CMK (cell line): ENCODE measurements at regions not wholly inside any gene's neighbourhood (a gene's known extent, or its start where the extent isn't known, plus 50 kb on each side); places are given as distances from the start of the nearest gene placed in this dataset.

Source experiments
- DNase-seq: peaks from one replicate; pipeline ENCODE4 v3.0.0-alpha.2; 2010; ENCODE audit warnings: low read depth

- DNase-seq, result no peak
Observed at GRCh38 chr17:77394540-77395295, 253.9 kb downstream of the SEC14L1 start.

GRCh38 chr17:77395501-77396048 lies 254.8 kb downstream of the SEC14L1 start:
- no peak for DNase-seq

GRCh38 chr17:77396610-77397009 lies 255.8 kb downstream of the SEC14L1 start:
- DNase-seq, result no peak

- no peak for DNase-seq
Observed at GRCh38 chr17:77398274-77398673, 257.5 kb downstream of the SEC14L1 start.

GRCh38 chr17:77399319-77399957 lies 258.7 kb downstream of the SEC14L1 start:
- no peak for DNase-seq

GRCh38 chr17:77400445-77400870 lies 259.7 kb downstream of the SEC14L1 start:
- peak; percentile 71 for DNase-seq

GRCh38 chr17:77402159-77402731 lies 261.5 kb downstream of the SEC14L1 start:
- DNase-seq, result no peak

- no peak for DNase-seq
Observed at GRCh38 chr17:77403854-77404253, 263.1 kb downstream of the SEC14L1 start.

- no peak for DNase-seq
Observed at GRCh38 chr17:77404812-77405581, 264.2 kb downstream of the SEC14L1 start.

- DNase-seq, result no peak
Observed at GRCh38 chr17:77405867-77406732, 265.3 kb downstream of the SEC14L1 start.

GRCh38 chr17:77407321-77408277 lies 266.8 kb downstream of the SEC14L1 start:
- DNase-seq, result no peak

GRCh38 chr17:77408284-77408683 lies 267.5 kb downstream of the SEC14L1 start:
- DNase-seq, result no peak

GRCh38 chr17:77409282-77410161 lies 268.8 kb downstream of the SEC14L1 start:
- DNase-seq, result no peak

GRCh38 chr17:77410470-77410869 lies 269.7 kb downstream of the SEC14L1 start:
- no peak for DNase-seq

GRCh38 chr17:77414811-77415400 lies 274.1 kb downstream of the SEC14L1 start:
- DNase-seq, result no peak

GRCh38 chr17:77416105-77416713 lies 275.4 kb downstream of the SEC14L1 start:
- DNase-seq, result no peak

GRCh38 chr17:77417575-77417974 lies 276.8 kb downstream of the SEC14L1 start:
- DNase-seq, result no peak

- DNase-seq, result no peak
Observed at GRCh38 chr17:77418609-77419008, 277.8 kb downstream of the SEC14L1 start.
